ENCODE measurements at regions not wholly inside any gene's neighbourhood (a gene's known extent, or its start where the extent isn't known, plus 50 kb on each side); places are given as distances from the start of the nearest gene placed in this dataset.

DNA sequence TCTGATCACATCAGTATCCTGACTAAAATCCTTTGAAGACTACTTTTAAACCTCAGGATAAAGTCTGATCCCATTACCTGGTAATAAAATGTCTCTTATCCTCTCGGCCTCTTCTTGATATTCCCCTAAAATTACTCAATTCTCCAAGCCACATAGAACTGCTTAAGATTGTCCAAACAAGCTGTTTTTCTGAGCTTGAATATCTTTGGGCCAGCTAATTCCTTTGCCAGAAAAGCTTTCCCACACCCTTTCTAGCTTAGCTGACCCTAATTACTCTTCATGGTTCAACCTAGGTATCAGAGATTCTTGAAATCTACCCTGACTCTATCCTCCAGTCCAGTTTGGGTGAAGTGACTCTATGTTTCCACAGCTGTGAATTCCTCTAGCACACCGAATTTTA, 328.6 kb downstream of the CRPPA start:
- TF ChIP-seq CTCF (IDR thresholded peaks at IDR 0.05), result no peak
- no peak for TF ChIP-seq POLR2A (IDR thresholded peaks at IDR 0.05)

Measured in prostate gland (tissue), 2 donors.